SK-N-SH (cell line): ENCODE measurements at regions not wholly inside any gene's neighbourhood (a gene's known extent, or its start where the extent isn't known, plus 50 kb on each side); places are given as distances from the start of the nearest gene placed in this dataset.

Experiments used
- EP300 ChIP-seq, 2 experiments: IDR thresholded peaks; 2 replicates each; pipeline versions ENCODE4 v1.4.0 to v1.6.1; 2012; ENCODE audit warnings: borderline replicate concordance in 1 of 2, low read depth in 1 of 2, low read length in 1 of 2
- GABPA ChIP-seq: IDR thresholded peaks from 2 replicates; pipeline ENCODE4 v1.4.0; 2012; ENCODE audit warnings: low read depth, mild to moderate bottlenecking
- MXI1 ChIP-seq: IDR thresholded peaks from 2 replicates; pipeline ENCODE4 v1.6.1; 2012; ENCODE audit warnings: mild to moderate bottlenecking, low read depth, low read length, improper control_type of control experiment
- NFIC ChIP-seq: IDR thresholded peaks from 2 replicates; pipeline ENCODE4 v1.4.0; 2012; ENCODE audit warnings: borderline replicate concordance
- REST ChIP-seq: IDR thresholded peaks from 2 replicates; pipeline ENCODE4 v1.6.1; 2012; ENCODE audit warnings: mild to moderate bottlenecking, low read depth, low read length, moderate library complexity
- RFX5 ChIP-seq: IDR thresholded peaks from 2 replicates; pipeline ENCODE4 v1.6.1; 2012; ENCODE audit warnings: mild to moderate bottlenecking, improper control_type of control experiment, low read length
- RXRA ChIP-seq: IDR thresholded peaks from 2 replicates; pipeline ENCODE4 v1.4.0; 2012; ENCODE audit warnings: low read depth, mild to moderate bottlenecking, borderline replicate concordance
- TEAD4 ChIP-seq: IDR thresholded peaks from 2 replicates; pipeline ENCODE4 v1.4.0; 2012; ENCODE audit warnings: mild to moderate bottlenecking, borderline replicate concordance; ENCODE audit not compliant: insufficient read depth
- TF ChIP-seq, protein P1 (sequence below): fragments of 200-600 bp; sonication (generic); IDR thresholded peaks from 2 replicates; pipeline ENCODE4 v1.6.1; 2017; ENCODE audit warnings: antibody characterized with exemption, mild to moderate bottlenecking, moderate library complexity

GRCh38 chr1:195769461-195769860 is 838.8 kb downstream of the KCNT2 start:
- TF ChIP-seq MXI1 = no peak
- TF ChIP-seq TEAD4 = no peak
- TF ChIP-seq RXRA = no peak
- TF ChIP-seq, protein P1, sequence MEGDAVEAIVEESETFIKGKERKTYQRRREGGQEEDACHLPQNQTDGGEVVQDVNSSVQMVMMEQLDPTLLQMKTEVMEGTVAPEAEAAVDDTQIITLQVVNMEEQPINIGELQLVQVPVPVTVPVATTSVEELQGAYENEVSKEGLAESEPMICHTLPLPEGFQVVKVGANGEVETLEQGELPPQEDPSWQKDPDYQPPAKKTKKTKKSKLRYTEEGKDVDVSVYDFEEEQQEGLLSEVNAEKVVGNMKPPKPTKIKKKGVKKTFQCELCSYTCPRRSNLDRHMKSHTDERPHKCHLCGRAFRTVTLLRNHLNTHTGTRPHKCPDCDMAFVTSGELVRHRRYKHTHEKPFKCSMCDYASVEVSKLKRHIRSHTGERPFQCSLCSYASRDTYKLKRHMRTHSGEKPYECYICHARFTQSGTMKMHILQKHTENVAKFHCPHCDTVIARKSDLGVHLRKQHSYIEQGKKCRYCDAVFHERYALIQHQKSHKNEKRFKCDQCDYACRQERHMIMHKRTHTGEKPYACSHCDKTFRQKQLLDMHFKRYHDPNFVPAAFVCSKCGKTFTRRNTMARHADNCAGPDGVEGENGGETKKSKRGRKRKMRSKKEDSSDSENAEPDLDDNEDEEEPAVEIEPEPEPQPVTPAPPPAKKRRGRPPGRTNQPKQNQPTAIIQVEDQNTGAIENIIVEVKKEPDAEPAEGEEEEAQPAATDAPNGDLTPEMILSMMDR = no peak
- TF ChIP-seq NFIC = no peak
- TF ChIP-seq GABPA = no peak
- no peak for TF ChIP-seq EP300 (IDR thresholded peaks at IDR 0.05; ENCODE audit: borderline replicate concordance in 1 of 2, low read depth in 1 of 2, low read length in 1 of 2)
- no peak for TF ChIP-seq RFX5
- TF ChIP-seq REST = no peak
